NCI-H187 (cell line): ENCODE measurements at regions not wholly inside any gene's neighbourhood (a gene's known extent, or its start where the extent isn't known, plus 50 kb on each side); places are given as distances from the start of the nearest gene placed in this dataset.

Experiments used
- DNase-seq, 2 experiments: peaks; one replicate each; lab custom pipeline; 2025; lab: John Stamatoyannopoulos, UW

DNA sequence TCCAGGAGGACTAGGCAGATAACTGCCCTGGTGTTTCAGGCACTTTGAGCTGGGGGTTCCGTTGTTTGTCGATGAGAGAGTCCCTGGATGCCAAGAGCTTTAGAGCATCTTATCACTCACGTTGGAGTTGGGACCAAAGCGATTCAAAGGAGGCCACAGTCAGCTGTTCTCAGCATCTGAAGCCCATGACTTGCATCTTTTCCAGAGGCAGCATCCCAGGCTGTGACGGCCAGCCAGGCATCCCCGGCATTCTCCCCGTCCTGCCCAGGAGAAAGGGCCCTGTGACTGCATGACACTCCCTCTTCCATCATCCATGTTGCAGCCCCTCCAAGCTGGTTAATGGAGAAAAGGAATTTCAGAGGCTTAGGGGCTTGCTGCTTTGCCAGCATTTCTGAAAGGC is 520.3 kb downstream of the CDH26 start:
- DNase-seq, result no peak

DNA sequence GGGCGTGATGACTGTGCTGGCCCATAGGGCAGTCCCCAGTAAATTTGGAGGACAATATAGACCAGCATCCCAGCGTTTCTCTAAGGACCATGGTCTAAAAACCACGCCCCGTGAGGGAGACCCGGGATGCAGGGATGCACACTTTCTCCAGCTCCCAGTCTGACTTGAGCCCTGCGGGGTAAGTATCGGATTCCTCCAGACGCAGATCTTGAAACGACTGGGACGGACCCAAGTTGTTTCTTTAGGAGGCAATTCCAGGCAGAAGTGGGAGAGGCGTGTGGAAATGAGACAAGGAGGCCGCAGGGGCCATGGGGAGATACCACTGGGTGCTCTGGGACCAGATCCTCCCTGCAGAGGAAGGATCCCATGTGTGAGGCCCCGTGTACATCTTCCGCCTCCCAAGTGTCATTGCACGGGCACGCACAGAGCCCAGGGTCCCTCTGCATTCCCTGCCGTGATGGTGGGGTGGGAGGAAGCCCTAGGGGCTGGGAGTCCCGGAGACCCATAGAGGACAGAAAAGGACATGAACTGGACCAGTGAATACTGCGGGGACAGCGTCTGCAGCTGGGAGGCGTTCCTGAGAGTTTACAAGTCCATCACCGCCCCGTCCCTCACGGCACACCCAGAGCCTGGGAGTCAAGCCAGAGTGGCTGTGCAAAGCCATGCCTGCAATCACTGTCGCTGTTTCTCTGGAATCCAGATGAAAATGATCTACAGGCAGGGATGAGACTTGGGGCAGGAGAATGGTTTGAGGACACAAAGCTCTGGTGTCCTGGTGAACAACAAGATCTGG is 522.9 kb downstream of the CDH26 start:
- DNase-seq, result no peak

DNA sequence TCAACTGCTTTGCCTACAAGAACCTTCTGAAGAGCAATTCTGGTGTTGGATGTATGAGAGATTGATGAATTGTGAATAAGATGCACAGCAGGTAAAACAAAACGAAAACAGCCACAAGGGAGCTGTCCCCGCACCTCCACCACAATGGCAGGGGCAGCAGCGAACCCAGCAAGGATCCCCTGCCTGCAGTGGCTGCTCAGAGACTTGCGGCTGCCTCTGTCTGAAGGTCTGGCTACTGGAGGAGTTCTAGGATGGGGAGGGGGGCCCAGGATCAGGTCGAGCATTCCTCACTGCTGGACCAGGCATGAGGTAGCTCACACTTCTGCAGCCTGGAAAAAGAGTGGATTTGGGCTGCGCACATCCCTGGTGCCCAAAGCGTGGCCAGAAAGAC is 523.5 kb downstream of the CDH26 start:
- no peak for DNase-seq

GRCh38 chr20:60482221-60483008 is 524.2 kb downstream of the CDH26 start:
- DNase-seq, result peak; percentile 16 to 24

DNA sequence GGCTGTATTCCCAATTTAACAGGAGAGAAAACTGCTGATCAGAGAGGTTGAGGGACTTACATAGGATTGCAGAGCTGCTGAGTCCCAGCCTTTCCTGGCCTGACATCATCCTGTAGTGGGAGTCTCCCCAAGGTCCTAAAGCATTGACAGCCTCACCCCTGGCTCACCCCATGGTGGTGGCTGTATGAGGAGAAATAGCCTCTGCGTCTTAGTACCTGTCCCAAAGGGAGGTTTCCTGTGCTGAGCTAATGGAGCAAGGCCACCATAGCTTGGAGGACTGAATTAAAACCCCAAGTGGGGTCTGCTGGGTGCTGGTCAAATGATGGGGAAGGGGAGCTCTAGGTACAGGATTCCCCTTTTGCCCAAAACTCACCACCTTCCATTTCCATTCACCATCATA is 525.1 kb downstream of the CDH26 start:
- no peak for DNase-seq

DNA sequence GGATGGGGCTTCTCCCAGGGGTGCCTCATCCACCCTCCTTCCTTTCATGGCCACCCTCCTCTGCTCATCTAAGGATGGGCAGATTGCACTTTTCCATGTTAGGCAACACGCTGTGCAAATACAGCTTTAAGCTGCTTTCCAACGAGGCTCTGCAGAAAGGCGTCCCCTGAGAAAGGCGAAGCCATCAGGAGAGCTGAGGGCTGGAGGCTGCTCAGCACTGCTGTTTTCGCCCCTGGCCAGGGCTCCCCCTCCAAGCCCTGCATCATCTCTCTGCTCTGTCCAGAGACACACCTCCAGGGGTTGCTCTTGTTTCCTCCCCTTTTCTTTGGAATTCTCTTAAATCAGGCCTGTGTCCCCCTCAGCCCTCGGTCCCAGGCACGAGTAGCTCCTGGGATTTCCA is 526.1 kb downstream of the CDH26 start:
- no peak for DNase-seq

DNA sequence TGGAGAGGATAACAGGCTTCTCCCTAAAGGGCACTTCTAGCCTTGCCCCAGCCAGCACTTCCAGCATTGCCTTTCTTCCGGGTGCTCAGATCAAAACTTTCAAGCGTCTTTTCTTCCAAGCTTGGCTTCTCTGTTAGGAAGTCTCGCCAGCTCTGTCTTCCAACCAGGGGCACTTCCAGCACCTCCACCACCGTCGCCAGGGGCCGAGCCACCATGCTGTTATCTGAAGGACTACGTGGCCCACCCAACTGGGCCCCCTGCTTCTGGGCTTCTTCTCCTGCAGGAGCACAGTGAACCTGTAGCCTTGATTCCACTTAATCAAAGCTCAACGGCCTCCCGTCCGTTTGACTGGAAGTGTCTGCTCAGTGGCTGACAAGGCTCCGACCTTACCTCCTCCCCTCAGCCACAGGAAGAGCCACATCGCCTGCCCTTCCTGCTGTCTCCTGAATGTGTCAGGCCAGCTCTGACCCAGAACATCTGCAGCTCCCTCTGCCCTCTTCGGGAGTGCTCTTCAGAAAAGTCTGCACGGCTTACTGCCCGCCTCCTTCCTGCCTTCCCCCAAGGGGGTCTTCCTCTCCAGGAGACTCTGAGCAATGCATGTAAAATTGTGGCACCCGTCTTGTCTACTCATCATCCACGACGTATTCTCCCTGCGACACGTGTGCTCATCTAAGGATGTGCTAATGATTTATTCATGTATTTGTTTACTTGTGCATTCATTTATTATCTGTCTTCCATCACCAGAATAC is 527.0 kb downstream of the CDH26 start:
- no peak for DNase-seq

- DNase-seq, result no peak
Observed at GRCh38 chr20:60486315-60486714, 528.1 kb downstream of the CDH26 start.

DNA sequence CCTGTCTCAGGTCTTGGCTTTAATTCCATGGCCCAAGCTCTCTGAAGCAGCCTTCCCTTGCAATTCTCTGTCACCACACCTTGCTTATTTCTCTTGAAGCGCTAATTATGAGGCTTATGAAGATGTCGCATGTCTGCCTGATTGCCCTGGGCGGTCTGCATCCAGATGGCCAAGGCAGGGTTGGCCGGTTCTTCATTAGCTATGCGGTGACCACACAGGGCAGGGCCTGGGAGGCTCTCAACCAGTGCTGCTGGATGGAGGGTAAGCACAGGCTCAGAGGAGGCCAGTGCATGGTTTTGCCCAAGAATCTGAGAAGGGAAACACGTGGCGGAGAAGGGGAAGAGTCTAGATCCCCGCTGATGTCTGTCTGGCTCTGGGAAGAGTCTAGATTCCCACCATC is 528.7 kb downstream of the CDH26 start:
- no peak for DNase-seq

DNA sequence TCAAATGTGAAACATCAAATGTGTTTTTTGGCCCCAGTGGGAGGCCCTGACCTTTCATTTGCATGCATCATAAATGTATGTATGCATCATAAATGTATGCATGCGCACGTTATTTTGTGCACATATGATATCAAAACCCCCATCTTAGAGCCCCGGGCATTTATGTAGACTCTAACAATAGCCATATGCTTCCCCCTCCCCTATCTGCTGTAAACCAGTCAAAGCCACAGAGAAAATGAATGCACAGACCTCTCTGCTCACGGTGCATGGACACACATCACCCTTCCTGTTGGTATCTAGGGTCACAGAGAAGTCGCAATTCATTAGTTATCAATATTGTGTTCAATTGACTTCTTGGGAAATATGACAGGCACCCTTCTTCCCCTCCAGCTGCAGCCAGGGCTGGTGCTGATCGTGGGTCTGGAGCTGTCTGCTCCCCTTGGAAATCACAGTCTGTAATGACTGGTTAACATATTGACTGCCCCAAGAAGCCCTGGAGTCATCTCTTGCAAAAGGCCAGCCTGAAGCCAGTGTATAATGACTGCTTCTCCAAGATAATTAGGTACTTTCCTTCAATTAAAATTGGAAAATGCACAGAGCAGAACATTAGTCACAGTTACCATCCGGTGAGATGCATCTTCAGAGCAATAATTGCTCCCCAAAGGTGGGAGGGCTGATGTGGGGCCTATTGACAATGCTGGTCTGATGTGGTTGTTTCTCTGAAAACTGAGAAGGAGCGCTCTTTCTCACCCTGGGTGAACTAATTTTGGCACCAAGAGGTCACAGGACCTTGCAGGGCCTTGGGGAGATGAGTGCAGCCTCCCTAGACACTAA is 532.2 kb downstream of the CDH26 start:
- DNase-seq, result no peak

GRCh38 chr20:60491051-60491581 is 532.9 kb downstream of the CDH26 start:
- no peak for DNase-seq

- no peak for DNase-seq
Observed at GRCh38 chr20:60494476-60494875, 536.3 kb downstream of the CDH26 start.

DNA sequence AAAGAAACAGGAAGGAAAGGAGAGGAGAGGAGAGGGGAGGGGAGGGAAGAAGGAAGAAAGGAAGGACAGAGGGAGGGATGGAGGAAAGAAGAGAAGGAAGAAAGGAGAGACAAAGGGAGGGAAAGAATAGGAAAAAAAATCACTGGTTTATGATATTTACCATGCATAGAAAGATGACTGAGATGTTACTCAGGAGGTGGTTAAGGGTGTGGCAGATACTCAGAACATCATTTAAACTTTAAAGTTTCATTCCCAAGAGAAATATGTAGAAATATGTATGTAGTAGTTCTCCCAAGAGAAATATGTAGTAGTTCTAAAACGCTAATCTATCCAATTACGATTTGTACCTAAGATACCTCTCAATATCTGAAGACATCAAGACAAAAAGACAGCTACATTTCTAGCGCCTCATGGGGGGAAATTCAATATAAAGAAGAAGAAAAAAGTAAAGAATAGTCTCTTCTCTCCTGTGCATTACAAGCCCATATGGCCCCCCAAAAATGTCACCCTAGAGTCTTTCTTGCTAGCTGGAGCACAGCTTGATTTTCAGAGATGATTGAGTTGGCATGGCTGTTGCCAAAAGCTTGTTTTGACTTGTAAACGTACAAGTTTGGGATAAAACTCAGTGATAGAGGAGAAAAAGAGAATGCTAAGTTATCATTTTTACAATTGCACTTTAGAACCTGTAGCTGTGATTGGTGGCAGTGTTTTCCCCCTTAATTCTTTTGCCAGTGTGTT is 539.2 kb downstream of the CDH26 start:
- DNase-seq, result no peak

DNA sequence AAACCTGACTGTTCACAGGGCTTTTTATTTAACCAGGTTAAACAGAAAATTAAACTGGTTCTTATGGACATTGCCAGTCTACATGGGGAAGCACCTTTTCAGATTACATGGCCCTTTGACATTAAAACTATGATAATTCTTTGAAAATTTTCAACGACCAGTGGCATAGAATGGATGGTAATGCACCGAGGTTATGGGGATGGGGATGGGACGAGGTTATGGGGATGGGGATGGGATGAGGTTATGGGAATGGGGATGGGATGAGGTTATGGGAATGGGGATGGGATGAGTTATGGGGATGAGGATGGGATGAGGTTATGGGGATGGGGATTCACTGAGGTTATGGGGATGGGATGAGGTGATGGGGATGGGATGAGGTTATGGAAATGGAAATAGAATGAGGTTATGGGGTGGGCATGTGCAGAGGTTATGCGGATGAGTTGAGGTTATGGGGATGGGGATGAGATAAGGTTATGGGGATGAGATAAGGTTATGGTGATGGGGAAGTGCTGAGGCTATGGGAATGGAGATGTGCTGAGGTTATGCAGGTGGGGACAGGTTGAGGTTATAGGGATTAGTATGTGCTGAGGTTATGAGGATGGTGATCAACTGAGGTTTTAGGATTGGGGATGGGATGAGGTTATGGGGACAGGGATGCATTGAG is 541.9 kb downstream of the CDH26 start:
- no peak for DNase-seq

- DNase-seq, result no peak
Observed at GRCh38 chr20:60501048-60501447, 542.8 kb downstream of the CDH26 start.

- no peak for DNase-seq
Observed at GRCh38 chr20:60502881-60503280, 544.7 kb downstream of the CDH26 start.

GRCh38 chr20:60505423-60505822 is 547.2 kb downstream of the CDH26 start:
- no peak for DNase-seq

DNA sequence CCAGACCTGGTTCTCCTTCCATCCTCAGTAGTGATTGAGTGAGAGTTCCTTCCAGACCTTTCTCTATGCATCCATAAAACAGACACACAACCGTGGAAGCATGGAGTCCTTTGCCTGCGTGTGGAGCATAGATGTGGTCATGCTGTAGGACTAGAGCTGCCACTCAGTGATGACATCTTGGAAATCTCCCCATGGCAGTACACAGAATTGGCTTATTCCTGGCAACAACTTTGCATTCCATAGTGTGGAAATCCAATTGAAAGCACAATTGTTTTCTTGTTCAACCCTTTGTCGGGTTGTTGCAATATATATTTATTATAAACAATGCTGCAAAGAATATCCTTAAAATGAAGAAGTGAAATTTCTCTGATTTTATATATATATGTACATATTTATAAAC is 547.8 kb downstream of the CDH26 start:
- no peak for DNase-seq

GRCh38 chr20:60507087-60507694 is 549.0 kb downstream of the CDH26 start:
- DNase-seq, result no peak

- DNase-seq, result no peak
Observed at GRCh38 chr20:60509407-60509806, 551.2 kb downstream of the CDH26 start.
